Prostate gland (tissue), 2 donors: ENCODE measurements at regions not wholly inside any gene's neighbourhood (a gene's known extent, or its start where the extent isn't known, plus 50 kb on each side); places are given as distances from the start of the nearest gene placed in this dataset.

Experiments
- DNase-seq: peaks from one replicate; pipeline ENCODE4 v3.0.0-alpha.2; 2019; ENCODE audit warnings: low spot score
- H3K27ac ChIP-seq, 2 donors: fragments of 200-600 bp; sonication (generic); 2 replicates each; pipeline ENCODE4 v1.5.1; 2017 to 2019
- H3K27me3 ChIP-seq: fragments of 200-600 bp; sonication (generic); replicated peaks from 2 replicates; pipeline ENCODE4 v1.5.1; 2019; ENCODE audit not compliant: insufficient read depth
- H3K36me3 ChIP-seq, 2 donors: fragments of 200-600 bp; sonication (generic); 1 replicate in 1 of 2; 2 replicates in 1 of 2; pipeline versions ENCODE4 v1.5.1 to v1.8.1; 2017 to 2019
- H3K4me1 ChIP-seq: fragments of 200-600 bp; sonication (generic); replicated peaks from 2 replicates; pipeline ENCODE4 v1.5.1; 2019
- H3K4me3 ChIP-seq, 2 donors: fragments of 200-600 bp; sonication (generic); 2 replicates each; pipeline ENCODE4 v1.5.1; 2017 to 2019
- H3K9me3 ChIP-seq: fragments of 200-600 bp; sonication (generic); 2 replicates; pipeline ENCODE4 v1.5.1; 2017
- CTCF ChIP-seq, 4 experiments: fragments of 200-600 bp in 2 of 4; fragments of 450-650 bp in 2 of 4; sonication (generic) in 2 of 4; IDR thresholded peaks; 1 replicate in 3 of 4; 2 replicates in 1 of 4; pipeline ENCODE4 v1.5.1; 2016 to 2019; ENCODE audit warnings: antibody characterized with exemption in 4 of 4, mild to moderate bottlenecking in 2 of 4, moderate library complexity in 2 of 4
- POLR2A ChIP-seq: fragments of 450-650 bp; IDR thresholded peaks from one replicate; pipeline ENCODE4 v1.6.1; 2016; ENCODE audit warnings: antibody characterized with exemption, mild to moderate bottlenecking
- POLR2AphosphoS5 ChIP-seq: sonication (generic); formaldehyde crosslinking; IDR thresholded peaks from one replicate; pipeline ENCODE4 v1.6.1; 2017; ENCODE audit warnings: antibody characterized with exemption
- WGBS: methylation state at CpG from one replicate; pipeline ENCODE4 v1.1.5; 2018; 5-methylcytosine and 5-hydroxymethylcytosine counted together
- intact Hi-C: fragments of 100-400 bp; cut with DNase I; formaldehyde crosslinking; loops from one replicate; pipeline ENCODE4 v1.14.2; 2022

GRCh38 chrX:38991656-38992440, 190.6 kb downstream of the MID1IP1 start:
- peak; percentile 6 for DNase-seq
- intact Hi-C loops, result no loop called here
- no peaks in the 10 kb centered on the region for H3K9me3 ChIP-seq
- TF ChIP-seq POLR2AphosphoS5, result no peak
- TF ChIP-seq CTCF (IDR thresholded peaks at IDR 0.05), result no peak
- TF ChIP-seq POLR2A, result no peak
- H3K36me3 ChIP-seq, result no peaks in the 10 kb centered on the region
- no peak overlapping the region for H3K4me3 ChIP-seq
- 38% methylated on average over 3 of the region's 3 CpGs for WGBS
- H3K27ac ChIP-seq, result no peak overlapping the region
- H3K27me3 ChIP-seq, result no peaks in the 10 kb centered on the region
- no peaks in the 10 kb centered on the region for H3K4me1 ChIP-seq

GRCh38 chrX:38992441-38993096, 191.3 kb downstream of the MID1IP1 start:
- no peaks in the 10 kb centered on the region for H3K36me3 ChIP-seq
- no peaks in the 10 kb centered on the region for H3K9me3 ChIP-seq
- WGBS, result 38% methylated on average over 12 of the region's 12 CpGs
- H3K27ac ChIP-seq, result no peak overlapping the region
- DNase-seq, result no peak
- intact Hi-C loops, result no loop called here
- TF ChIP-seq POLR2AphosphoS5, result no peak
- TF ChIP-seq POLR2A, result no peak
- no peak for TF ChIP-seq CTCF (IDR thresholded peaks at IDR 0.05)
- no peaks in the 10 kb centered on the region for H3K4me1 ChIP-seq
- H3K27me3 ChIP-seq, result no peaks in the 10 kb centered on the region
- H3K4me3 ChIP-seq, result no peak overlapping the region

DNA sequence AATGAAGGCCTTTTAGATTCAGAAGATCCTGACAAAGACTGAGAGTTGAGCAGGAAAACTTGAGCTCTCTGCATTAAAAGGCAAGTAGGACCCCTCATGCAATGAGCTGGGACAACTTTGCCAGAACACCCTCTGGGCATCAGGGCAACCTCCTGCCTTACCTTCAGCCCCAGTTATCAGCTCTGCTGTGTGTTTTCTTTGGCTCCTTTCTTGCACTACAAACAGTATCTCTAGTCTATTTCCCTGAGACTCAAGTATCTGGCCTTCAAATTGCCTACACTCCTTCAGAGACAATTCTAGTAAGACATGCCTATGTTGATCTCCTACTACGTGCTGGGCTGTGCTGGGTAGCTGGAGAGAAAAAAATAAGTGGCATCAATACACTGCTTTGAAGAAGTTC, 192.2 kb downstream of the MID1IP1 start:
- whole genome bisulfite sequencing, result 100% methylated on average over 1 of the region's 1 CpG
- Histone ChIP-seq H3K4me3 (no peak overlapping the region), H3K9me3 (no peaks in the 10 kb centered on the region), H3K27ac (no peak overlapping the region), H3K4me1 (no peaks in the 10 kb centered on the region), H3K27me3 (no peaks in the 10 kb centered on the region), H3K36me3 (no peaks in the 10 kb centered on the region)
- TF ChIP-seq POLR2A, result no peak
- no peak for TF ChIP-seq CTCF (IDR thresholded peaks at IDR 0.05)
- TF ChIP-seq POLR2AphosphoS5, result no peak
- intact Hi-C loops, result no loop called here
- DNase-seq, result no peak

GRCh38 chrX:38999099-38999498, 197.8 kb downstream of the MID1IP1 start:
- no peaks in the 10 kb centered on the region for H3K9me3 ChIP-seq
- no peak overlapping the region for H3K27ac ChIP-seq
- DNase-seq, result no peak
- no peaks in the 10 kb centered on the region for H3K36me3 ChIP-seq
- H3K4me1 ChIP-seq, result no peaks in the 10 kb centered on the region
- no peaks in the 10 kb centered on the region for H3K27me3 ChIP-seq
- intact Hi-C loops, result no loop called here
- H3K4me3 ChIP-seq, result no peak overlapping the region
- TF ChIP-seq CTCF (IDR thresholded peaks at IDR 0.05), result no peak
- TF ChIP-seq POLR2A, result no peak
- no peak for TF ChIP-seq POLR2AphosphoS5
- 51% methylated on average over 2 of the region's 2 CpGs for whole genome bisulfite sequencing
